ENCODE measurements at regions not wholly inside any gene's neighbourhood (a gene's known extent, or its start where the extent isn't known, plus 50 kb on each side); places are given as distances from the start of the nearest gene placed in this dataset.

GRCh38 chr13:22483276-22483675 lies 697.5 kb upstream of the SGCG start:
- intact Hi-C loops (cut with micrococcal nuclease), result no loop called here
- BruUV-seq (replicated peaks), result no TSS peak
- no peaks in the 10 kb centered on the region for H3K79me2 ChIP-seq (ENCODE audit: low read length)
- POLR2A ChIA-PET (ENCODE audit: unreplicated experiment), result no interaction called here
- H4K20me1 ChIP-seq (ENCODE audit: low read length), result no peaks in the 10 kb centered on the region
- H3K9ac ChIP-seq (ENCODE audit: low read length), result no peak overlapping the region
- CTCF ChIA-PET, result no interaction called here
- TF ChIP-seq EZH2 (IDR thresholded peaks at IDR 0.05; ENCODE audit: low read length, unreplicated experiment) (no peak), EZH2phosphoT487 (IDR thresholded peaks at IDR 0.05; ENCODE audit: borderline replicate concordance, low read length) (no peak), CTCF (conservative IDR thresholded peaks at IDR 0.05; ENCODE audit: low read depth, low read length) (no peak)
- no peaks in the 10 kb centered on the region for H3K4me1 ChIP-seq (ENCODE audit: insufficient read depth, low read length)
- ATAC-seq (no peak), DNase-seq (no peak)
- no peaks in the 10 kb centered on the region for H3K36me3 ChIP-seq (ENCODE audit: low read depth, low read length)
- no peaks in the 10 kb centered on the region for H3K27me3 ChIP-seq (ENCODE audit: low read length)
- no peaks in the 10 kb centered on the region for H3K9me3 ChIP-seq (ENCODE audit: low read length)
- H3K4me3 ChIP-seq (ENCODE audit: low read length), result no peak overlapping the region
- H3K4me2 ChIP-seq (ENCODE audit: low read length), result no peak overlapping the region
- no peaks in the 10 kb centered on the region for H3F3A ChIP-seq (ENCODE audit: low read length, unreplicated experiment)
- H2AFZ ChIP-seq (ENCODE audit: low read length), result no peak overlapping the region
- no peak overlapping the region for H3K27ac ChIP-seq (ENCODE audit: low read length)
- H3K9me2 ChIP-seq (replicated peaks; ENCODE audit: low read length), result no peaks in the 10 kb centered on the region

- DNase-seq, result no peak
- CTCF ChIA-PET, result no interaction called here
- Histone ChIP-seq H3K79me2 (ENCODE audit: low read length) (no peaks in the 10 kb centered on the region), H3K9me2 (replicated peaks; ENCODE audit: low read length) (no peaks in the 10 kb centered on the region), H3F3A (ENCODE audit: low read length, unreplicated experiment) (no peaks in the 10 kb centered on the region), H4K20me1 (ENCODE audit: low read length) (no peaks in the 10 kb centered on the region), H3K4me2 (ENCODE audit: low read length) (no peak overlapping the region), H2AFZ (ENCODE audit: low read length) (no peak overlapping the region), H3K27ac (ENCODE audit: low read length) (no peak overlapping the region), H3K9me3 (ENCODE audit: low read length) (no peaks in the 10 kb centered on the region), H3K27me3 (ENCODE audit: low read length) (no peaks in the 10 kb centered on the region), H3K4me1 (ENCODE audit: insufficient read depth, low read length) (no peaks in the 10 kb centered on the region), H3K36me3 (ENCODE audit: low read depth, low read length) (no peaks in the 10 kb centered on the region), H3K9ac (ENCODE audit: low read length) (no peak overlapping the region), H3K4me3 (ENCODE audit: low read length) (no peak overlapping the region)
- POLR2A ChIA-PET (ENCODE audit: unreplicated experiment), result interaction anchor here (0.6 kb wide), 1 partner anchor 123 kb away, joined by 3 read pairs; no protein-coding TSS in a partner anchor
- no peak for ATAC-seq
- no TSS peak for BruUV-seq (replicated peaks)
- TF ChIP-seq EZH2phosphoT487 (IDR thresholded peaks at IDR 0.05; ENCODE audit: borderline replicate concordance, low read length), result no peak
- no peak for TF ChIP-seq CTCF (conservative IDR thresholded peaks at IDR 0.05; ENCODE audit: low read depth, low read length)
- TF ChIP-seq EZH2 (IDR thresholded peaks at IDR 0.05; ENCODE audit: low read length, unreplicated experiment), result no peak
- intact Hi-C loops (cut with micrococcal nuclease), result no loop called here
Measured at GRCh38 chr13:22486490-22486889, 694.3 kb upstream of the SGCG start.

- CTCF ChIA-PET, result no interaction called here
- BruUV-seq (replicated peaks), result no TSS peak
Measured at GRCh38 chr13:22487932-22488331, 692.8 kb upstream of the SGCG start.

More at GRCh38 chr13:22487932-22488331, 692.8 kb upstream of the SGCG start:
- POLR2A ChIA-PET (ENCODE audit: unreplicated experiment), result no interaction called here
- H3K36me3 ChIP-seq (ENCODE audit: low read depth, low read length), result no peaks in the 10 kb centered on the region
- DNase-seq (no peak), ATAC-seq (no peak)
- H3K9ac ChIP-seq (ENCODE audit: low read length), result no peak overlapping the region
- no peak overlapping the region for H3K4me3 ChIP-seq (ENCODE audit: low read length)
- no peak for TF ChIP-seq EZH2 (IDR thresholded peaks at IDR 0.05; ENCODE audit: low read length, unreplicated experiment)
- no peak for TF ChIP-seq EZH2phosphoT487 (IDR thresholded peaks at IDR 0.05; ENCODE audit: borderline replicate concordance, low read length)
- no peak for TF ChIP-seq CTCF (conservative IDR thresholded peaks at IDR 0.05; ENCODE audit: low read depth, low read length)
- no peak overlapping the region for H3K4me2 ChIP-seq (ENCODE audit: low read length)
- H2AFZ ChIP-seq (ENCODE audit: low read length), result no peak overlapping the region
- no peaks in the 10 kb centered on the region for H3K9me2 ChIP-seq (replicated peaks; ENCODE audit: low read length)
- H3F3A ChIP-seq (ENCODE audit: low read length, unreplicated experiment), result no peaks in the 10 kb centered on the region
- no peaks in the 10 kb centered on the region for H3K27me3 ChIP-seq (ENCODE audit: low read length)
- H3K4me1 ChIP-seq (ENCODE audit: insufficient read depth, low read length), result no peaks in the 10 kb centered on the region
- H4K20me1 ChIP-seq (ENCODE audit: low read length), result no peaks in the 10 kb centered on the region
- intact Hi-C loops (cut with micrococcal nuclease), result no loop called here
- no peaks in the 10 kb centered on the region for H3K79me2 ChIP-seq (ENCODE audit: low read length)
- H3K9me3 ChIP-seq (ENCODE audit: low read length), result no peaks in the 10 kb centered on the region
- no peak overlapping the region for H3K27ac ChIP-seq (ENCODE audit: low read length)
